CD4-positive, alpha-beta memory T cell (primary cell): ENCODE measurements at regions not wholly inside any gene's neighbourhood (a gene's known extent, or its start where the extent isn't known, plus 50 kb on each side); places are given as distances from the start of the nearest gene placed in this dataset.
"Not testable (repeated sequence)": the region's sequence is repeated elsewhere in the genome, so short reads cannot be mapped to it uniquely, and the experiment has no call there.

Experiments
- CTCF ChIA-PET: fragments of 350-600 bp; sonication (Branson Sonifier 250); formaldehyde crosslinking; loops from one replicate; lab custom pipeline; 2021; ENCODE audit warnings: inconsistent platforms; ENCODE audit not compliant: partially characterized antibody; lab: Charles Lee
- POLR2A ChIA-PET: fragments of 350-600 bp; sonication (Branson Sonifier 250); formaldehyde crosslinking; loops from one replicate; lab custom pipeline; 2021; ENCODE audit not compliant: partially characterized antibody; lab: Charles Lee
- DNase-seq, 5 donors: peaks; one replicate each; pipeline versions ENCODE4 v3.0.0 to v3.0.0-alpha.2; 2020 to 2022; ENCODE audit warnings: mixed read lengths in 1 of 5
- H3K27ac ChIP-seq: one replicate; pipeline ENCODE4 v1.7.0; 2013; ENCODE audit warnings: low read depth, low read length
- H3K27me3 ChIP-seq: 2 replicates; pipeline ENCODE4 v1.7.0; 2013; ENCODE audit warnings: mild to moderate bottlenecking, low read length, moderate library complexity; ENCODE audit not compliant: insufficient read depth
- H3K36me3 ChIP-seq: 2 replicates; pipeline ENCODE4 v1.7.0; 2013; ENCODE audit warnings: mild to moderate bottlenecking, low read length, moderate library complexity; ENCODE audit not compliant: insufficient read depth
- H3K4me1 ChIP-seq: 2 replicates; pipeline ENCODE4 v1.7.0; 2013; ENCODE audit warnings: mild to moderate bottlenecking, low read length, moderate library complexity; ENCODE audit not compliant: insufficient read depth
- H3K4me3 ChIP-seq, 2 donors: one replicate each; pipeline ENCODE4 v1.7.0; 2013; ENCODE audit warnings: low read length in 2 of 2, mild to moderate bottlenecking in 1 of 2
- H3K9me3 ChIP-seq, 2 donors: one replicate each; pipeline ENCODE4 v1.7.0; 2013; ENCODE audit warnings: low read length in 2 of 2, control low read depth in 1 of 2; ENCODE audit not compliant: control insufficient read depth in 1 of 2
- H3K27ac Mint-ChIP-seq, 7 donors: one replicate each; pipeline ENCODE4 v1.8.0; 2020 to 2021; ENCODE audit warnings: mixed read lengths in 7 of 7, mild to moderate bottlenecking in 6 of 7, inconsistent platforms in 3 of 7, moderate library complexity in 3 of 7
- H3K27me3 Mint-ChIP-seq, 2 donors: one replicate each; pipeline ENCODE4 v1.8.0; 2020 to 2021; ENCODE audit warnings: mixed read lengths in 2 of 2
- H3K36me3 Mint-ChIP-seq, 2 donors: one replicate each; pipeline ENCODE4 v1.8.0; 2020 to 2021; ENCODE audit warnings: mixed read lengths in 2 of 2, inconsistent platforms in 1 of 2, mild to moderate bottlenecking in 1 of 2
- H3K4me1 Mint-ChIP-seq, 4 donors: one replicate each; pipeline ENCODE4 v1.8.0; 2020 to 2021; ENCODE audit warnings: mixed read lengths in 4 of 4, mild to moderate bottlenecking in 1 of 4
- H3K4me3 Mint-ChIP-seq, 8 donors: one replicate each; pipeline ENCODE4 v1.8.0; 2020 to 2021; ENCODE audit warnings: mixed read lengths in 8 of 8, mild to moderate bottlenecking in 7 of 8, moderate library complexity in 6 of 8, inconsistent platforms in 3 of 8
- H3K9me3 Mint-ChIP-seq, 8 donors: one replicate each; pipeline ENCODE4 v1.8.0; 2020 to 2021; ENCODE audit warnings: mixed read lengths in 8 of 8, mild to moderate bottlenecking in 5 of 8, inconsistent platforms in 3 of 8, moderate library complexity in 1 of 8
- intact Hi-C: fragments of 100-400 bp; cut with micrococcal nuclease; formaldehyde crosslinking; loops from one replicate; pipeline ENCODE4 v1.15.1; 2023

- intact Hi-C loops, H3K9me3 Mint-ChIP-seq, DNase-seq, H3K4me1 Mint-ChIP-seq, H3K36me3 ChIP-seq, H3K4me1 ChIP-seq, H3K27ac Mint-ChIP-seq, H3K9me3 ChIP-seq, H3K27me3 Mint-ChIP-seq, H3K4me3 ChIP-seq, H3K36me3 Mint-ChIP-seq, CTCF ChIA-PET, H3K4me3 Mint-ChIP-seq, H3K27me3 ChIP-seq, POLR2A ChIA-PET, H3K27ac ChIP-seq: not testable (repeated sequence)
These were observed 376.5 kb upstream of the ZNG1F start for GRCh38 chr9:41565572-41565971.
